ENCODE measurements at regions not wholly inside any gene's neighbourhood (a gene's known extent, or its start where the extent isn't known, plus 50 kb on each side); places are given as distances from the start of the nearest gene placed in this dataset.

- no peak for TF ChIP-seq CTCF (conservative IDR thresholded peaks at IDR 0.05)
- no peak for TF ChIP-seq ZFX (IDR thresholded peaks at IDR 0.05)
These were observed 180.8 kb downstream of the SPRY2 start for GRCh38 chr13:80160110-80160509.
